A549 (cell line): ENCODE measurements at regions not wholly inside any gene's neighbourhood (a gene's known extent, or its start where the extent isn't known, plus 50 kb on each side); places are given as distances from the start of the nearest gene placed in this dataset.

Experiments
- EHMT2 ChIP-seq: fragments of 200-600 bp; sonication (generic); IDR thresholded peaks from 2 replicates; pipeline ENCODE4 v1.6.1; 2016; ENCODE audit warnings: antibody characterized with exemption, low read depth, mild to moderate bottlenecking, moderate library complexity
- HEYL ChIP-seq: fragments of 250-450 bp; sonication (Bioruptor Pico); IDR thresholded peaks from 2 replicates; pipeline ENCODE4 v1.8.0; 2021; ENCODE audit warnings: mild to moderate bottlenecking, moderate library complexity
- JUN ChIP-seq, 2 experiments: fragments of >200 bp; sonication (Bioruptor Twin); formaldehyde crosslinking; IDR thresholded peaks; 2 replicates in 1 of 2; 3 replicates in 1 of 2; pipeline ENCODE4 v1.6.1; 2016 to 2017
- ZNF302 ChIP-seq: fragments of 250-450 bp; sonication (Bioruptor Pico); IDR thresholded peaks from 2 replicates; pipeline ENCODE4 v1.9.0; 2021; ENCODE audit warnings: inconsistent platforms, mild to moderate bottlenecking, moderate library complexity
- TF ChIP-seq, protein P1 (sequence below): IDR thresholded peaks from 2 replicates; pipeline ENCODE4 v1.6.1; 2012

DNA sequence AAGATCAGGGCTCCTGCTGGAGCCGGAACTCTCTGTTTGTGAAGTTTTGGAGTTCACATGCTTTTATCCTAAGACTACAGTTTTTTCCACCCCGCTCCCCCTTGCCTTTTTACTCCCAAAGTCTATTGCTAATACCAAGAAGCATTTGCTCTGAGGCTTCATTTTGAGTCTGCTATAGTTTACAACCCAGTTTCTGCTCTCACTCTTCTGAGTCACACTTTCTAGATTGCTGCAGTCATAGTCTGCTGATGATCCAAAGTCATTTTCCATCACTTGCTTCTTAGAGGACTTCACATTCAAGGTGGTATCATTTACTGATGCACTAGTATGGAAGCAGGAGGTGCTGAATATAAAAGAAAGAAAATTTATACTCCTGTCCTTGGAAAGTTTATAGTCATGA is 937.4 kb downstream of the IGSF11 start:
- no peak for TF ChIP-seq JUN (IDR thresholded peaks at IDR 0.05)
- TF ChIP-seq, protein P1, sequence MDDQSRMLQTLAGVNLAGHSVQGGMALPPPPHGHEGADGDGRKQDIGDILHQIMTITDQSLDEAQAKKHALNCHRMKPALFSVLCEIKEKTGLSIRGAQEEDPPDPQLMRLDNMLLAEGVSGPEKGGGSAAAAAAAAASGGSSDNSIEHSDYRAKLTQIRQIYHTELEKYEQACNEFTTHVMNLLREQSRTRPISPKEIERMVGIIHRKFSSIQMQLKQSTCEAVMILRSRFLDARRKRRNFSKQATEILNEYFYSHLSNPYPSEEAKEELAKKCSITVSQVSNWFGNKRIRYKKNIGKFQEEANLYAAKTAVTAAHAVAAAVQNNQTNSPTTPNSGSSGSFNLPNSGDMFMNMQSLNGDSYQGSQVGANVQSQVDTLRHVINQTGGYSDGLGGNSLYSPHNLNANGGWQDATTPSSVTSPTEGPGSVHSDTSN, result no peak
- TF ChIP-seq ZNF302 (CRISPR knock-in tag), result no peak
- TF ChIP-seq EHMT2, result no peak
- TF ChIP-seq HEYL, result no peak
